GM23248 (cell line): ENCODE measurements at regions not wholly inside any gene's neighbourhood (a gene's known extent, or its start where the extent isn't known, plus 50 kb on each side); places are given as distances from the start of the nearest gene placed in this dataset.

Source experiments
- EZH2 ChIP-seq: fragments of 200-600 bp; sonication (generic); IDR thresholded peaks from 2 replicates; pipeline ENCODE4 v1.6.1; 2018; ENCODE audit warnings: antibody characterized with exemption, mild to moderate bottlenecking; ENCODE audit not compliant: insufficient read depth, poor library complexity, severe bottlenecking
- EZH2phosphoT487 ChIP-seq: fragments of 200-600 bp; sonication (generic); IDR thresholded peaks from 2 replicates; pipeline ENCODE4 v1.6.1; 2018; ENCODE audit warnings: antibody characterized with exemption, moderate library complexity, mild to moderate bottlenecking, low read depth; ENCODE audit not compliant: insufficient read depth

- TF ChIP-seq EZH2 (no peak), EZH2phosphoT487 (no peak)
Observed at GRCh38 chr2:236785611-236786057, 216.0 kb downstream of the ACKR3 start.
